GM21786 (cell line): ENCODE measurements at regions not wholly inside any gene's neighbourhood (a gene's known extent, or its start where the extent isn't known, plus 50 kb on each side); places are given as distances from the start of the nearest gene placed in this dataset.

Source experiments
- ATAC-seq: cut with Tn5 transposase; IDR thresholded peaks from one replicate; pipeline ENCODE4 v1.9.1; 2021; ENCODE audit not compliant: unreplicated experiment

GRCh38 chr18:60965856-60966255, 367.4 kb upstream of the CDH20 start:
- ATAC-seq, result no peak

GRCh38 chr18:60966876-60967275, 366.4 kb upstream of the CDH20 start:
- ATAC-seq, result no peak

DNA sequence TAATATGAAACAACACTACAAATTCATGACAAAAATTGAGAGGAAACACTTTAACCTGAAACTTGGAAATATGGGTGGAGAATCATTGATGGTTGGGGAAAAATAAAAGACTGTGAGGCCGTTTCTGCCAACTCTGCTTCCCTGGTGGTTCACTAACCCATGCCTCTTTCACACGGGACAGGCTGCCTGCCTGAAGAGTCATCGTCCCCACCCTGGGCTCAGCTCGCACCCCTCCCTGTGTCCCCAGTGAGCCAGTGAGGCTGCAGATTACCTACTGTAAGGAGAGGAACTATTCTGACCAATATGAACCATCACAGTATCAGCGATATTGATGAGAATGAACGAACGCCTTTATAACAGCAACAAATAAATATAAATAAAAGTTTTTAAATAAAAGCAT, 357.8 kb upstream of the CDH20 start:
- no peak for ATAC-seq

- ATAC-seq, result no peak
These were observed 356.3 kb upstream of the CDH20 start for GRCh38 chr18:60976976-60977375.

- ATAC-seq, result no peak
These were observed 354.9 kb upstream of the CDH20 start for GRCh38 chr18:60978338-60978737.

DNA sequence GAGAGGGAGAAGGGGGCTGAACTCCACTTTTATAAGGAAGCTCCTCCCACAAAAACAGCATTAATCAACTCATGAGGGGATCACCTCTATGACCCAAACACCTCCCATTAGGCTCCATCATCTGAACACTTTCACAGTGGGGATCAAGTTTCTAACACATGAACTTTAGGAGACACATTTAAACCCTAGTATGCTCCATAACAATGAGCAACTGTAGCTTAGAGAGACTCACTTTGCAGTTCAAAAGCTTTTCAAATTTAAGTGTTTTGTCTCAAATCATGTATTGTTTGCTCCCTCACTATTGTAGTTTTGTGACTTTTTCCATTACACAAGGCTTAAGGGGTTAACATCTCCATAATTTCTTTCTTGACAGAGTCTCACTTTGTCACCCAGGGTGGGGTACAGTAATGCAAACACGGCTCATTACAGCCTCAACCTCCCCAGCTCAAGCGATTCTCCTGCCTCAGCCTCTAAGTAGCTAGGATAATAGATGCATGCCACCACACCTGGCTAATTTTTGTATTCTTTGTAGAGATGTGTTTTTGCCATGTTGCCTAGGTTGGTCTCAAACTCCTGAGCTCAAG, 352.7 kb upstream of the CDH20 start:
- ATAC-seq, result no peak

DNA sequence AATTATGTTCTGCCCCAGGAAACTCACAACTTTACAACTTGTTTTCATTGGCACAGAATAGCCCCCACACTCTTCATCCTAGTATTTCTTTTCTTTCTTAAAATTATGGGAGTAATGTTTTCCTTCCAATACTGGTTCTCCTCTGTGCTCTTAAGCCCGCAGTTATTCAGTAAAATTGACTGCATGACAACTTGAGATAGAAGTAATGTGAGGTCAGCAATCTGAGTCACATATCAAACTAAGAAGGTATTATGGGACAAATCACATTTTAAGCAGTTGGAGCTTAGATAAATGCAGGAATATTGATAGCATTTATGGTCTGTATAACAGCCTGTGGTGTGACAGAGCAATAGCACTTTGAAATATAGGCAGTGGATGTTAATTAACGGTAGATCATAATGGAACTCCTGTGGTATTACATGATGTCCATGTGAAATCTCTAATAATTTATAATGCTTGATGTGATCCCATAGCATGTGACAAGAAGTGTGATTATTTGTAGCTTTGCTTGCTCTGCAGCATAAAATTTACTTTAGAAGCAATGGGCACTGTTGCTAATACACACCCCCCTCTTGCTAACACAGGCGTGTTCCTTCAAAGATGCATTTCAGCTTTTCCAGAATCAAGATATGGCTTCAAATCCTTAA, 351.4 kb upstream of the CDH20 start:
- ATAC-seq, result no peak

GRCh38 chr18:60982329-60982695, 350.9 kb upstream of the CDH20 start:
- ATAC-seq, result no peak

GRCh38 chr18:60982928-60983327, 350.3 kb upstream of the CDH20 start:
- no peak for ATAC-seq

- no peak for ATAC-seq
These were observed 348.7 kb upstream of the CDH20 start for GRCh38 chr18:60984510-60984909.

DNA sequence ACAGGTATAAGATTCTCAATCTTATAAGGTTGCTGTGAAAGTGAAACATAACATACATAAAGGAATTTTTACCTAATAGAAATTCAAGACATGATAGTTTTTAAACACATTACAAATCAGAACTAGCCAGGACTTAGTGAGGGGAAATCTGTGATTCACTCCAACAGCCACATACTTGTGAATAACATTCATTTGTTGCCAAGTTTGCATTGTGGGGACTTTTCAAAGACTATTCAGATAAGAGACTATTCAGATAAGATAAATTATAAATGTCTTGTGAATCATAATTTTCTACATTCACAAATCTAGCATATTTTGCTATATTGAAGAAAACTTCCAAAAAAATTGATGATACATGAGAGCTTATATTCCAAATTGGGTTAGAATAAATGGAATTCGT, 345.3 kb upstream of the CDH20 start:
- no peak for ATAC-seq

GRCh38 chr18:60996326-60996725, 336.9 kb upstream of the CDH20 start:
- no peak for ATAC-seq

DNA sequence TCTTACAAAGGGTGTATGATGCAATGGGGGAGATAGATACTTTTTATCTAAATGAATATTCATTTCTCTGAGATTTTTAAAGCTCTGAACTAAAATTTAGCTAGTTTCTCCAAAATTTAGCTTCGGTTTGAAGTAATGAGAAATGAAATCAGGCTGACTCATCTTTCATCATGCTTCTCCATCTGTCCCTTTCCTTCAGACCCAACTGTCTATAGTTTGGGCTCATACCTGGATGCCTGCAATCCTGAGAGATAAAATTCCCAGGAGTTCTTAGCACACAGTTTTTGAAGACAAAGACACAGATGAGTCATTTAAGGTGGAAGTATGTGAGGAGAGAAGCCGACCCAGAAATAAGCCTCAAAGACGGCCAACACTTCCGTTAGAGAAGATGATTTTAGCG, 336.4 kb upstream of the CDH20 start:
- no peak for ATAC-seq

- ATAC-seq, result no peak
These were observed 332.1 kb upstream of the CDH20 start for GRCh38 chr18:61001138-61001537.

DNA sequence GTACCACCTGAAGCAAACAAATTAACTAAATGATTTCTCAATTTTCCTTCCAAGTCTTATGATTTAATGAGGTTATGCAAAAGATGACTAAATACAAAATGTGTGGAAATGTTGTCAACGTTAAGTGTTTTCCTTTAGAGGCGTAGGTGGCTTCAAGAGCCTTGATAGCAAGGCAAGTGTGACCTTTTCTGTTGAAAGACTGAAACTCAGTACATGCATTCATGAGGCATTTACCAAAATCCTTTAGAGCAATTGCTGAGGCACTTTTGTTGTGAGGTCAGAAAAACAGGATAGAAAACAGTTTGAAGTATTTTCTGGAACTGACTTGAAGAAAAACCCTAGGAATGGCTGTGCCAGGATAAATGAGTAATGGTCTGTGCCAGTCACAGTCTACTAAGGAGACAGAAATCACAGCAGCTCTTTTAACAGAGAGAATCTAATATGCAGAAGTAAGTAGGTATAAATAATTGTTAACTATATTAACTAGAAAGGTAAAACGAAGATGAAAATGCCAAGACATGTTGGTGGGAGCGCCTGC, 326.5 kb upstream of the CDH20 start:
- no peak for ATAC-seq

GRCh38 chr18:61019338-61020301, 313.6 kb upstream of the CDH20 start:
- no peak for ATAC-seq

GRCh38 chr18:61025596-61025995, 307.6 kb upstream of the CDH20 start:
- ATAC-seq, result no peak

DNA sequence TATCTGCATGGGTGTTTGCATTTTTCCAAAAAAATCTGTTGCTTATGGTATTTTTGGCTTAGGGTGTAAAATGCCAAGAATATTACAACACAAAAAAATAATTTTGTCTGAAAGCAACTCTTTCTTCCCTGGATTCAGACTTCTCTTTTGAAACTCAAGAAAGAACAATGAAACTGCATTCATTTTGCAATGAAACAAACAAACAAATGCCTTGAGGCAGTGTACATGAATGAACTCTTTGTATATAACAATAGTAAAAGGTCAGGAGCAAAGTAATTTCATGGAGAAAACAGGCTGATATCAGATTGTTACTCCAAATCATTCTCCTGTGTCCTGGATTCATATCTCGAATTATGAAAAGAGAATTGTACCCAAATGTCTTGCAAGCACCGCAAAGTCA, 301.6 kb upstream of the CDH20 start:
- ATAC-seq, result no peak

DNA sequence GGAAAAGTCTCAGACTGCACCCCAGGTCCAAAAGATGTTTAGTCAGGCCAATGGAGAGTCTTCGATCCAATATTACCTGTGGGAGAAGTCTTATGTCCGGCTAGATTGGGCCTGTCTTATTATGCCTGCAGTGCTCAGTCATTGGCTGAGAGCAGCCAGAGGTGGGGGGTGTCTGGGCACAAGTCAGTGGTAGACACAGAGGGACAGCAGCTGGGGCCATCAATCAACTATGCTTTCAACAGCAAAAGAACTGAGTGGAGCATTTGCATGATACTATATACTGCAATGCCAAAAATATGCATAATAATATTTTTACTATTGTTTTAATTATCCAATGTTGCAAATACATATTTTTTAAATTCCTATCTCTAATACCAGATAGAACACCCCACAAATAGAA, 298.6 kb upstream of the CDH20 start:
- ATAC-seq, result no peak

DNA sequence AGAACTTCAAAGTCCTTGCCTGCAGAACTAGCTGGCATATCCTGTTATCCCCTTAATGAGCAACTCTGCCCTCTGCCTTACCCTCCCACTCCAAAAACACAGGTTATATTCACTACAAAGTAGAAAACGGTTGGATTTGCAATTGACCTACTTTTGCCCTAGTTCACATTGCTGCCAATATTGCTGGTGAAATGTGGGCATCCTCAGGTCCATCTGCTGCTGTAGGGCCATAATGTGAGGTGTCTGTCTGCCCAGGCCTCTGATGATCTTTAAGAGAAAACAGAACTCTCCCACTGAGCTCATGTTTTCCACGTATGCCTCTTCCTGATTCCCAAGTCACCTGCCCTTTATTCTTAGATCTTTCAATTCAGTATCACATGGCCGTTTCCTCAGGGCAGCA, 294.0 kb upstream of the CDH20 start:
- no peak for ATAC-seq

DNA sequence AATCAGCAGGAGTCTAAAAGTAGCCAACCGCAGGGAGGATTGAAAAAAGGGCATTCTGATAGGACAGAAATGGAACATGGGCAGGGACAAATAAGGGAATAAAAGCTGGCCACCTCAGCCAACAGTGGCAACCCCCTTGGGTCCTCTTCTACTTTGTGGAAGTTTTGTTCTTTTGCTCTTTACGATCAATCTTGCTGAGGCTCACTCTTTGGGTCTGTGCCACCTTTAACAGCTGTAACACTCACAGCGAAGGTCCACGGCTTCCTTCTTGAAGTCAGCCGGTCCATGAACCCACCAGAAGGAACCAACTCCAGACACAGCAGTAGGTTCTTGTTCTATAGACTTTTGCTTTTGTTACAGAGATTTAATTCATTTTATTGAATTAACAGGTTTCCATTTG, 285.4 kb upstream of the CDH20 start:
- ATAC-seq, result no peak

- ATAC-seq, result no peak
These were observed 275.8 kb upstream of the CDH20 start for GRCh38 chr18:61057443-61057842.
